ENCODE measurements at regions not wholly inside any gene's neighbourhood (a gene's known extent, or its start where the extent isn't known, plus 50 kb on each side); places are given as distances from the start of the nearest gene placed in this dataset.

DNA sequence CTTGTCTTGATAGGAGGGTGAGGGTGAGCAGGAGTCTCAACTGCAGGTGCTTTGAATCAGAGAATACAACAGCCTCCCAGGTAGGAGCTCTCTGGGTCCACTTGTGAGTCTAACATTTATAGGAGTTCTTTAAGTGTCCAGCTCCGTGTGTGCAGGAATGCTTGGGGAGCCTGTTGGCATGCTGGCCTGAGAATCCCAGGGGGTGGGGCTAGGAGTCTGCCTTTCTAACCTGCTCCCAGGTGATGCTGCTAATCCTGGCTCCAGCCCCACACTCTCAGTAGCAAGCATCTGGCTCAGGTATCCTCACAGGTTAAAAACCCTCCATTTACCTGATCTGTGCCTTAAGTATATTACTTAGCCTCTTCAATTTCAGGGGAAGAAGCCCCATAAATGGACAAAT, 368.9 kb downstream of the RBM26 start:
- no peaks in the 10 kb centered on the region for H3K4me1 Mint-ChIP-seq
- Histone ChIP-seq H3K4me3 (ENCODE audit: control extremely low read depth in 1 of 5, extremely low read depth in 1 of 5, insufficient read depth in 1 of 5, low read depth in 2 of 5, low read length in 4 of 5) (no peak overlapping the region), H2AFZ (ENCODE audit: insufficient read depth, low read depth, low read length, poor library complexity, severe bottlenecking) (no peak overlapping the region), H3K4me1 (ENCODE audit: control insufficient read depth in 2 of 2, insufficient read depth in 2 of 2, low read length in 2 of 2) (no peaks in the 10 kb centered on the region), H3K9ac (ENCODE audit: low read length) (no peak overlapping the region), H3K27me3 (replicated peaks in 1 of 4; ENCODE audit: control extremely low read depth in 1 of 4, control insufficient read depth in 3 of 4, insufficient read depth in 4 of 4, low read length in 3 of 4) (peaks cover 0 to 3% (median 1%) of the 10 kb centered on the region in 4 experiments), H4K20me1 (ENCODE audit: control insufficient read depth, insufficient read depth, low read length, poor library complexity, severe bottlenecking) (no peaks in the 10 kb centered on the region), H3K4me2 (replicated peaks; ENCODE audit: low read depth, low read length, poor library complexity, severe bottlenecking) (no peak overlapping the region), H3K27ac (ENCODE audit: low read length in 2 of 2) (no peak overlapping the region), H3K79me2 (ENCODE audit: control insufficient read depth, insufficient read depth, low read length) (no peaks in the 10 kb centered on the region), H3K9me3 (ENCODE audit: control extremely low read depth in 1 of 3, control insufficient read depth in 2 of 3, insufficient read depth in 1 of 3, low read length in 2 of 3) (no peaks in the 10 kb centered on the region), H3K36me3 (replicated peaks in 1 of 2; ENCODE audit: control extremely low read depth in 1 of 2, control insufficient read depth in 1 of 2, extremely low read depth in 1 of 2, insufficient read depth in 2 of 2, low read length in 1 of 2) (no peaks in the 10 kb centered on the region)
- DNase-seq: no peak
- TF ChIP-seq, protein P1, sequence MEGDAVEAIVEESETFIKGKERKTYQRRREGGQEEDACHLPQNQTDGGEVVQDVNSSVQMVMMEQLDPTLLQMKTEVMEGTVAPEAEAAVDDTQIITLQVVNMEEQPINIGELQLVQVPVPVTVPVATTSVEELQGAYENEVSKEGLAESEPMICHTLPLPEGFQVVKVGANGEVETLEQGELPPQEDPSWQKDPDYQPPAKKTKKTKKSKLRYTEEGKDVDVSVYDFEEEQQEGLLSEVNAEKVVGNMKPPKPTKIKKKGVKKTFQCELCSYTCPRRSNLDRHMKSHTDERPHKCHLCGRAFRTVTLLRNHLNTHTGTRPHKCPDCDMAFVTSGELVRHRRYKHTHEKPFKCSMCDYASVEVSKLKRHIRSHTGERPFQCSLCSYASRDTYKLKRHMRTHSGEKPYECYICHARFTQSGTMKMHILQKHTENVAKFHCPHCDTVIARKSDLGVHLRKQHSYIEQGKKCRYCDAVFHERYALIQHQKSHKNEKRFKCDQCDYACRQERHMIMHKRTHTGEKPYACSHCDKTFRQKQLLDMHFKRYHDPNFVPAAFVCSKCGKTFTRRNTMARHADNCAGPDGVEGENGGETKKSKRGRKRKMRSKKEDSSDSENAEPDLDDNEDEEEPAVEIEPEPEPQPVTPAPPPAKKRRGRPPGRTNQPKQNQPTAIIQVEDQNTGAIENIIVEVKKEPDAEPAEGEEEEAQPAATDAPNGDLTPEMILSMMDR (IDR thresholded peaks at IDR 0.05): no peak
- no peak for TF ChIP-seq EZH2 (IDR thresholded peaks at IDR 0.05; ENCODE audit: borderline replicate concordance, insufficient read depth, low read depth, low read length, poor library complexity, severe bottlenecking)
- intact Hi-C loops (cut with micrococcal nuclease): no loop called here
- 29% methylated on average over 1 of the region's 1 CpG for WGBS (ENCODE audit: insufficient coverage)
- H3K27me3 Mint-ChIP-seq: peaks cover 17% of the 10 kb centered on the region
- POLR2A ChIA-PET: no interaction called here
- H3K9me3 Mint-ChIP-seq (ENCODE audit: insufficient read depth): no peaks in the 10 kb centered on the region
- CTCF ChIA-PET: no interaction called here
- H3K4me3 Mint-ChIP-seq: no peak overlapping the region
- no peak overlapping the region for H3K27ac Mint-ChIP-seq
- ATAC-seq (ENCODE audit: low read depth): no peak

DNA sequence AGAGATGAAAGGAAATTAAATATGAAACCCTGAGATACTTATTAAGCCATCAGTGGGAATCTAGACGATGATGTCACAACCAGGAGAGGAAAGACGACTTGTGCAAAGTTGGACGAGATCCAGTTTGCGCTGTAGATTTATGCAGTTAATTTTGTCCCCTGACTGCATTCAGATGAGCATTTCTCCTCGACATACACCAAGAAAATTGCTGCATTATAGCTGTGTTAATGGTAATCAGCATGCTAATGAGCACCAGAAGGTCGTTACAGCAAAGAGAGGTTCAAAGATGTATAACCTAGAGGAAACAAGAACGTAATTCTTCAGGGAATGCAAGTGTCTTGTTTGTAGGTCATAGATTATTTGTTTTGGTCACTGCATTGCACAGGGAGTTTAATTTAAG, 371.7 kb downstream of the RBM26 start:
- no peak overlapping the region for H3K4me3 Mint-ChIP-seq
- intact Hi-C loops (cut with micrococcal nuclease): no loop called here
- H3K9ac ChIP-seq (ENCODE audit: low read length): no peak overlapping the region
- no peak for TF ChIP-seq EZH2 (IDR thresholded peaks at IDR 0.05; ENCODE audit: borderline replicate concordance, insufficient read depth, low read depth, low read length, poor library complexity, severe bottlenecking)
- TF ChIP-seq, protein P1 (IDR thresholded peaks at IDR 0.05): no peak
- no peak for DNase-seq
- no peaks in the 10 kb centered on the region for H3K36me3 ChIP-seq (replicated peaks in 1 of 2; ENCODE audit: control extremely low read depth in 1 of 2, control insufficient read depth in 1 of 2, extremely low read depth in 1 of 2, insufficient read depth in 2 of 2, low read length in 1 of 2)
- H3K9me3 Mint-ChIP-seq (ENCODE audit: insufficient read depth): no peaks in the 10 kb centered on the region
- peaks cover 28% of the 10 kb centered on the region for H3K27me3 Mint-ChIP-seq
- no peak overlapping the region for H3K27ac ChIP-seq (ENCODE audit: low read length in 2 of 2)
- H3K27ac Mint-ChIP-seq: no peak overlapping the region
- POLR2A ChIA-PET: no interaction called here
- no peak overlapping the region for H3K4me2 ChIP-seq (replicated peaks; ENCODE audit: low read depth, low read length, poor library complexity, severe bottlenecking)
- H2AFZ ChIP-seq (ENCODE audit: insufficient read depth, low read depth, low read length, poor library complexity, severe bottlenecking): no peak overlapping the region
- no peaks in the 10 kb centered on the region for H3K9me3 ChIP-seq (ENCODE audit: control extremely low read depth in 1 of 3, control insufficient read depth in 2 of 3, insufficient read depth in 1 of 3, low read length in 2 of 3)
- peaks cover 0 to 3% (median 1%) of the 10 kb centered on the region in 4 experiments for H3K27me3 ChIP-seq (replicated peaks in 1 of 4; ENCODE audit: control extremely low read depth in 1 of 4, control insufficient read depth in 3 of 4, insufficient read depth in 4 of 4, low read length in 3 of 4)
- ATAC-seq (ENCODE audit: low read depth): no peak
- CTCF ChIA-PET: no interaction called here
- no peaks in the 10 kb centered on the region for H4K20me1 ChIP-seq (ENCODE audit: control insufficient read depth, insufficient read depth, low read length, poor library complexity, severe bottlenecking)
- 86% methylated on average over 6 of the region's 7 CpGs for whole genome bisulfite sequencing (ENCODE audit: insufficient coverage)
- no peaks in the 10 kb centered on the region for H3K4me1 ChIP-seq (ENCODE audit: control insufficient read depth in 2 of 2, insufficient read depth in 2 of 2, low read length in 2 of 2)
- H3K4me1 Mint-ChIP-seq: no peaks in the 10 kb centered on the region
- no peaks in the 10 kb centered on the region for H3K79me2 ChIP-seq (ENCODE audit: control insufficient read depth, insufficient read depth, low read length)
- no peak overlapping the region for H3K4me3 ChIP-seq (ENCODE audit: control extremely low read depth in 1 of 5, extremely low read depth in 1 of 5, insufficient read depth in 1 of 5, low read depth in 2 of 5, low read length in 4 of 5)
